HG03575 (cell line): ENCODE measurements at regions not wholly inside any gene's neighbourhood (a gene's known extent, or its start where the extent isn't known, plus 50 kb on each side); places are given as distances from the start of the nearest gene placed in this dataset.

Experiments used
- ATAC-seq: cut with Tn5 transposase; IDR thresholded peaks from one replicate; pipeline ENCODE4 v1.9.1; 2021; ENCODE audit not compliant: unreplicated experiment, insufficient number of reproducible peaks, low FRiP score; ENCODE audit errors: extremely low read depth

DNA sequence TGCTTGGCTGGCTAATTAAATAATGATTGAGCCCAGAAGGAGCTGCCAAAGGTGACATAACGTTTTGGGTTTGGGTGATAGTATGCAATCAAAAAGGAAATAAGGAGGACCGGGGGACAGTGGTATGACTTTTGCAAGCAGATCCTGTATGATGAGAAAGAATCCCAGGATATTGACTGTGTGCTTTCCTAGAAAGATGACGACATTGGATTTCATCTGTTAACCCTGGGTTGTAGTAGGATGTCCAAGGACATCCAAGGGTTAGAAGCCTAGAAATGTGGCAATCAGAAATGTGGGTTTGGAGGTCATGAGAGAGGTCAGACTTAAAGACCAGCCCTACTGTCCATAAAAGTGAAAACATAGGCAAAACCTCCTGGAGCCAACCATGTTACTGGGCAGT is 50.3 kb upstream of the HMHB1 start:
- ATAC-seq: no peak

DNA sequence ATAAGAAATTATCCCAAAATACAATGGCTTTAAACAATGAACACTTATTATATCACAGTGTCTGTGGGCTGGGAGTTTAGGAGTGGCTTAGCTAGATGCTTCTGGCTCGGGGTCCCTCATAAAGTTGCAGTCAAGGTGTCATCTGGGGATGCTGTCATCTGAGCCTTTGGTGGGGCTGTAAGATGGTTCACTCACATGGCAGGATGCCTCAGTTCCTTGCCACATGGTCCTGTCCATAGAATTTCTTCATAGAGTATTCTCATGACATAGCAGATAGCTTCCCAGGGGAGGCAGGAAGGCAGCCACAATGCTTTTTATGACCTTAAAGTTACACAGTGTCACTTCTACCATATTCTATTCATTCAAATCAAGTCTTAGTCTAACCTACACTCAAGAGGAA is 51.2 kb upstream of the HMHB1 start:
- no peak for ATAC-seq

DNA sequence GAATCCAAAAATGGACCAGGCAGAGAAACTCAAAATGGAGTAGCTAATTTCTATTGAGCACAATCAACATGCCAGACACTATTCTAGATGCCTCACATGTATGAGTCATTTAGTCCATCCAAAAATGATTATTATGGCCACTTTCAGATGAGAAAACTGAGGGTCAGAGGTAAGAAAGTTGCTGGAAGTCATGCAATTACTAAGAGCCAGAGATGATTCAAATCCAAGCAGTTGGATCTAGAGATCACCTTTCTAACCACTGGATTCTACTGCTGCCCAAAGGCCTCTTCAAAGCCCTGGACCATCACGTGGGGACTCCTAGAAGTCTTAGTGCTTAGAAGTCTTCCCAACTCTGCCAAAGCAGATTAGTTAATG is 51.8 kb upstream of the HMHB1 start:
- no peak for ATAC-seq

DNA sequence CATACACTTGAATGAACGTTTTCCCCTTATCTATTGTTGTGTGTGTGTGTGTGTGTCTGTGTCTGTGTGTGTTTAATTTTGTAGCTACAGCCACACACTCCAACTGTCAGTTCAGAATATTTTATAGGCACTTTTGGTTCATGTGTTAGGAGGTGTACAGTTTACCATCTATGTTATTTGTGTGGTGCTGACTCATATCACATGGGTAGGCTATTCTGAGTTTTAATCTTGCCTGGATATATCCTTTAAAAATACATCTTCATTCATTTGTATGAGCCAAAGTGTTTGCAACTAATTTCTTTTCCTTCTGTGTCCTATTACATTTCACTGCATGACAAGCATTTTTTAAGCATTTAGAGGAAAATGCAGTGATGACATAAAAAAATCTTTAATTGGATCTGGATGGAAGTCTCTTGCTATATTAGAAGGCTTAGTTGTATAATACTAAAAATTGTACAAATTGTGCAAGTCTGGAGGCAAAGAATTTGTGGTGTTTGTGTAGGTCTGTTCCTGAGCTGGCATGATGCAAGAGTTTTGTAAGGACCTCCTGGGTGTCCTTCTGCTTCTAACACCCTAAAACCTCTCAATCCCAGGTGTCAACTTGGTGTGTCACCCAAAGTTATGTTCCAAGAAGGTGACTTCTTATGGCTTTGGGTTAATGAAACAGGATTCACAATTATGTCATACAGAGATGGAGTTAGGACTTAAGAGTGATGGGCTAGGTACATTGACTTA is 52.4 kb upstream of the HMHB1 start:
- no peak for ATAC-seq

DNA sequence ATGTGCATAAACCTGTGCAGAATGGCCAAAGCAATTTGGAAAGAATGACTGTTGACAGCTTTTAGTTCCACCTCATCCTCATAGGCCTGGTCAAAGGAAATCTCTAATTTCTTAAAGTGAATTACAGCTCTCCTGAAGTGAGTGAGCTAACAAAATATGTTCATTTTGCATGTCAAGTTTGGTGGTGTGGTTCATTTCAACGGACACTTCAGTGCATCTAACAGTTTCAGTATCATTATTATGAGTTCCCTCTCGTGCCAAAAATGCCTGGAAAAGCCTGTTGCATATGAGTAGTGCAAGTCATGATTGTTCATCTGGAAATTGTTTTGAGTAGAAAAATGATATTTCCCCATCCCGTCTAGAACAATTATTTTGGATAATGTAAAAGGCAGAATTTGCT is 53.2 kb upstream of the HMHB1 start:
- no peak for ATAC-seq

DNA sequence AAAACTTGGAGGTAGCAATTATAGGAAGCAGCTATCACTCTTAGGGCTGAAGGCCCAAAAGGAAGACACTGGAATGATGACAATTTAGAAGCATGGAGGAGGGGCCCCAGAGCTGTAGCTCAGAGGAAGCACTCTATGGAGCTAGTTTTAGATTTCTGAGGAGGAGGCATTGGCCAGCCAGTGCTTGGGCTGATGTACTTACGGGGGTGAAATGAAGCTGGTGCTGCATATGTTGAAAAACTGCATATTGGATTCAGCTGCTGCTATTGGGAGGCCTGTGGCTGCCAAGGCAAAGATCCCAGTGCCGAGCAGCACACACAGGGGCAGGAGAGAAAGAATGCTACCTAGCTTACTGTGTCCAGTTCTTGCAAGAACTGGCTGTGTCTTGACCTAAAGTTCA is 53.9 kb upstream of the HMHB1 start:
- ATAC-seq: no peak

DNA sequence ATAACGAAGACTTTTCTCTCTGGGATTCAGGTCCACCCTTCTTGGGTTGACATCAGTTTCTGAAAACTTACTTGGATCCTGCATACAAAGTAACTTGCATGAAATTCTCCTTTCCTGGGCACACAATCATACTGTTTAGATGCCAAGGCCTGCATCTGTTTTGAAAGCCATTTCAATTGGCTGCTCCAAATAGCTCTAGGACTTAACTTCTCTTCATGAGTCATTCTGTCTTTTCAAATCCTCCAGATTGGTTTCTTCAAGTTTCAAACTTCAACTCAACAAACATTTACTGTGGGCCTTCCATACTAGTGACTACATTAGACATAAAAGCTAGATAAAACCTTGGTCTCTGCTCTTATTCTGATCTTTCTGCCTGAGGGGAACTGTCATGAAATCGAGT is 54.8 kb upstream of the HMHB1 start:
- no peak for ATAC-seq

DNA sequence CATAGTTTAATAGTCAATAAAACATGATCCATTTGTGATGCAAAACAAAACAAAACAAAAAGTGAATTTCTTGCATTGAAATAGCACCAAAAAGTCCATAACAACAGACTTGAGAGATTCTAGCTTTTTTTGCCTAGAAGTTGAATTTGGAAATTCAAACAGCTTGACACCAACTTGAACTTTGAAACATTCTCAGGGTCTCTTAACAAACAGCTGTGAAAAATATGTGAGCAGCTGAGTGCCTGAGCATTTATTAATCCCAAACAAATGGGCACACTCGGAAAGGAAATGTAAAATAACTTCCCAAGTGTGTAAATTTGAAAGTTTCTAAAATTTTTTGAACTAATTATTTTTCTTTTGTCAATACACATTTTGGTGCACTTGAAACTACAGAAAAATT is 56.0 kb upstream of the HMHB1 start:
- ATAC-seq: no peak

DNA sequence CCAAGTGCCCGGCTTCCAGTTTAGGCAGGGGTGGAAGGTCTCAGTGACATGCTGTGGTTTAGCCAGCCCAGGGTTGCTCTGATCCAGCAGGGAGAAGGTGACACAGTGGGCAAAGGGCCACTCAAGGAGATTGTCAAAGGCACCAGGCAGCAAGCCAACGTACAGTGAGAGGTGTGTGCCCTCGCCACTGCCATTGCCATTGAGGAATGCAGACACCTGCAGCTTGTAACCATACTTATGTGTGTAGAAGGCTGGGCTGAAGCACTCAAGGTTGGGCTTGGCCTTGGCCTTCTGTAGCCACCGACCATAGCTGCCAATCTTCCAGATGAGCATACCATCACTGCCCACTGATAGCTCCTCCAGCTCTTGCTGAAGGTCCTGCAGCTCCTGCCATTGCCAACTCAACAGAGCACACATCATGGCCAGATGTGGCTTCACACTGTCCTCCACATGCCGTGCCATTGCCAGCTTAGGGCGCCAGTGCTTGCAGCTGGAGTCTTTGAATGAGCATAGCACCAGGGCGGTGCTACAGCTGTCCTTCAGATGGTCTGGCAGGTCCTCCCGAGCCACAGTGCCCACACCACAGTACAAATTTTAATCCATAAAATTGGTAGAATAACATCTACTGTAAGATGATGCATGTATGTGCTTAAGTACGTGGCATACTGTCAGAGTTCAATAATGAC is 59.7 kb upstream of the HMHB1 start:
- ATAC-seq: no peak

DNA sequence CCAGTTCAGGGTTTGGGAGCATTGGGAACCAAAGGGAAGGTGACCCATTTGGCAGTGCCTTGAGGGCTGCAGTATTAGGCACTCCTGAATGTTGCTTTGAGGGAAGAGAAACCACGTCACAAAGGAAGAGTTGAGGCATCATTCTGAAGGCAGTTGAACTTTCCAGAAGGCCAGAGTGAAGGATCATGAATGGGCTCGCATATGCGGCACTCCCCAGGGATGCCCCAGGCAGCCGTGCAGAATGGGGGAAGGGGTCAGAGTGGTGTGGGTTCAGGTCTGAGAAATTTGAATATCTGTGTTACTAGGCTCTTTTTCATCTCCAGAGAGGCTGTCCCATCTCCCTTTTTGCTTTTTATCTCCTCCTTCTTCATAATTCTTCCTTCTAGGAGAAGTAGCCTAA is 60.6 kb upstream of the HMHB1 start:
- no peak for ATAC-seq

DNA sequence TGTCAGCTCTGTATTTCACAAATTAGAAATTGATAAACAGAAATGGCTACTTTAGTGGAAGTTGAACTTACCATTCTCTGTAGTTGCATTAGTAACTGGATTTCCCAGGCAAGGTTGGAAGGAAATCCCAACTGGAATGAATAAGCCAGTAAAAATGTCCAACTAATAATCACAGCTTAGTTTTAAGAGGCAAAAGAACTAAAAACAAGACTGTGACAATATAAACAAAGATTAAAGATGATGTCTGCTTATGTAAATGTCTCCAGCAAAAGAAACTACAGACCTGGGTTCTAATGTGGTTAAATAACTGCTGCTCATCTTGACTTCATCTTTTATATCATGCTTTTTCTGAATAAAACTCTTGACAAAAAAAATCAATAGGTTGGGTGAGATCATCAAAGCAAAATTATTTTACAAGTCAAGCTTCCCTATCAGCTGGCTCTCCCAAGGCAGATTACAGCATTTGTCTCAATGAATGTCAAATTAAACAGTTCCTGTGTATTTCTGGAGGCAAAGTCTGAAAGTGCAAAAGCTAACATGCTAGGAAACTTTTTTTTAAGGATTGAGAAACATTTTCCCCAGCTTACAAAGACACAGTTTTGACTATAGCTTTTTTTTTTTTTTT is 62.3 kb upstream of the HMHB1 start:
- ATAC-seq: no peak

DNA sequence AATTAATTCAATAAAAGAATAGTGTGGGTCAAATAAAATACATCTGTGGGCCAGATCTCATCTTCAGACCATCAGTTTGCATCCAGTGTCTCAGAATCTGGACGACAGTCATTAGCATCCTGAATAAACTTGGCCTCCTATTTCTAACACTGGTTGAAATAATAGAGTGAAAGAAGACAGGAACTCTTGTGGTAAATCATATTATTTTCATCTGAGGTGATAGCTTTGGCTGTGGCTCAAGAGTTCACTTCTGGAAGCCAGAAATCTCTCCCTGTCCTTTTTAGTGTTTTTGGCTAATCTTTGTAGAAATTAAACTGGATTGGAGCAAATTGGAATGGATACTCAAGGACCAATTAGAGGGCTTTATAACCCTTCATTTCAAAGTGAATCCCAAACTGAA is 63.4 kb upstream of the HMHB1 start:
- ATAC-seq: no peak

DNA sequence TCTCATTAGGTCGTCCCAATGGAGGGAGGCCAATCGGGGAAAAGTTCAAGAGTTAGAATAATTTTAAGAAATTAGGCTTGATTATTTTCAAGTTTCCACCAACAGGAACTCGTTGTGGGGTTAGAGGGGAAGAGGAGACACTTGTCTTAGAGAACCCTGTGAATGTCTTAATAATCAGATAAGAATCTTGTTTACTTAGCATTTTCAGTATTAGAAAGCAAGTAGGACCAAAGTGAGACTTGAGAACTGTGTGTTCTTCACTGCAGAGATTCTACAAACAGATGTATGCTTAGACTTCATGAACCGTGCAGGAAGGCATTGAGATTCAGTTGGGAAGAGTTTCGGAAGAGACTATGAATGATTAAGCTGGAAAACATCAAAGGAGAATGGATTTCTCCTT is 69.0 kb upstream of the HMHB1 start:
- ATAC-seq: no peak

DNA sequence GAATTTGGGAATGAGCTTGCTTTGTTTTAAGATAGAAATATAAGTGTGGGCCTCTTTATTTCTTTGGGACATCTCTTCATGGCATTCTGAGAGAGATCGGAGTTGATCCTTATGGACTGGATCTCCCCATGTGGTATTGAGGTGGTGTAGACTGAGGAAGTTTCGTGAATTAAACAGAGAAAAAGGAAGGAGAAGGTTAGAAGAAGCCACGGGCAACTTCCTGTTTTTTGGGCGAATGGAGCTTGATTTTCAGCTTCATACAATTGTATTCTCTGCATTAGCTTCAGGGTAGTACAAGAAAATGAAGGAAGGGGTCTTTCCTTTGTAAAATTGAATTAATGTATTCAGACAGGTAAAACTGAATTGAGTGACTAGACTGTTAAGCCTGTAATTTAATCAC is 70.5 kb upstream of the HMHB1 start:
- ATAC-seq: no peak

DNA sequence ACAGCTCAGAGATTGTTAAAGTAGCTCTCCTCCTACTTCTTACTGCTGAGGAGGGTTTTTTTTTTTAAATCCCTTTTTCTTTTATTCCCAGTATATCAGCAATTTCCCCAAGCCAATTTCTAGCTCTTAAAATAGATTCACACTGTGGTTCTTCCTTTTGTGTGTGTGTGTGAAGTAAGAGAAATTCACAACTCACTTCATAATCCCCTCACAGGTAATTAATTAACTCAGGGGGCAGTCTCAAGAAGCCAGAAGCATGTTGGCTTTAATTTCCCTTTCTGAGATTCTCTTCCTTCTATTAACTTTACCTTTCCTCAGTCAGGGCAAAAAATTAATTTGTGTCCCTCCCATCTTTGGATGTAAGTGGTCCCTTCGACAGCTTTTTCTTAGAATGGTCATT is 71.0 kb upstream of the HMHB1 start:
- ATAC-seq: no peak

DNA sequence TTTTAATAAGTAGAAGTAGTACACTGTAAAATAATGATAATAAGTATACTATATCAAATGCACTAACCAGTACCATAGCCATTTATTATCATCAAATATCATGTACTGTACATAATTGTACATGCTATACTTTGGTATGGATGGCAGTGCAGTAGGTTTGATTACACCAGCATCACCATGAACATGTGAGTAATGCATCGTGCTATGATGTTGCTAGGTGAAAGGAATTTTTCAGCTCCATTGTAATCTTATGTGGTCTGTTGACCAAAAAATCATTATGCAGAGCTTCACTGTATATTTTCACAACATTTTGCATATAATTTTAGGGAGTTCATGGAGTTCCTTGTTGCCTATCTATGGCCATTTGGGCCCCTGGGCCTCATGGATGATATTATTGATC is 72.2 kb upstream of the HMHB1 start:
- ATAC-seq: no peak

DNA sequence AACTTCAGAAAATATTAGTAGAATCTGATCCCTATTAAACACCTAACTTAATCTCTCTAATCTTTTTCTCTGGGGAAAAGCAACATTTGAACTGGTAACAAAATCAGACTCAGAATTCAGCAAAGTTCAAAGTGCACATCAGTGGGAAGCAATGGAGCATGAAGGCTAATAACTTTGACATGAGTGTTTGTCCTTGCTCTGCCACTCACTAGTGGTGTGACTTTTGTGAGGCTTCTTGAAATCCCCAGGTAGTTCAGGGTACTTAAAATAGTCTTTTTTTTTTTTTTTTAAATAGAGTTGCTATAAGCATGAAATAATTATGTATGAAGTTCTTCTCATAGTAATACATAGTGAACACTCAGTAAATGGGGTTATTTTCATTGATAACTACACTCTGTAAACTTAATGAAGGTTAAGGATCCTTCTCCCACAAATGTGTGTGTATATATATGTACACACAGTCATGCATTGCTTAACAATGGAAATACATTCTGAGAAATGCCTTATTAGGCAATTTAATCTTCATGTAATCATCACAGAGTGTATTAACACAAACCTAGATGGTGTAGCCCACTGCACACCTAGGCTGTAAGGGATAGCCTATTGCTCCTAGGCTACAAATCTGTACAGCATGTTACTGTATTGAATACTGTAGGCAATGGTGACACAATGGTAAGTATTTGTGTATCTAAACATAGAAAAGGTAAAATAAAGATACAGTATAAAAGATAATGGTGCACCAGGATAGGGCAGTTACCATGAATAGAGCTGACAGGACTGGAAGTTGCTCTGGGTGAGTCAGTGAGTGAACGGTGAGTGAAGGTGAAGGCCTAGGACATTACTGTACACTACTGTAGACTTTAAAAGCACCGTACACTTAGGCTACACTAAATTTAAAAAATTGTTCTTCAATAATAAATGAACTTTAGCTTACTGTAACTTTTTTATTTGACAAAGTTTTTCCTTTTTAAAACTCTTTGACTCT is 73.3 kb upstream of the HMHB1 start:
- ATAC-seq: no peak

DNA sequence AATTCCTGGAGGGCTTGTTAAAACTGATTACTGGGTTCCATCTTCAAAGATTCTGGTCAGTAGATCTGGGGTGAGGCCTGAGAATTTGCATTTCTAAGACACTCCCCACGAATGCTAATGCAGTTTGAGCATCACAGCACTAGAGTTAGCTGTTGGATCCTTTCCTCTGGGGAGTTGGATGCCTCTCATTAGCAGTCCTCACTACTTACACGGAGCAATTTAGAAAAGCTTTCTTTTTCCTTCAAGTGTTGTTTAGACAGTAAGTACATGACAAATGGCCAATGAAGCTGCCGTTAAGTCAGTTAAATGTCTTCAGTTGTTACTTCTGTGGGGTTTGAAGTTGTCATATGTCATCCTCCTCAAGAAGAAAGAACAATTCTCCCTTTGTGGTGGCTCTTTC is 74.9 kb upstream of the HMHB1 start:
- ATAC-seq: no peak

DNA sequence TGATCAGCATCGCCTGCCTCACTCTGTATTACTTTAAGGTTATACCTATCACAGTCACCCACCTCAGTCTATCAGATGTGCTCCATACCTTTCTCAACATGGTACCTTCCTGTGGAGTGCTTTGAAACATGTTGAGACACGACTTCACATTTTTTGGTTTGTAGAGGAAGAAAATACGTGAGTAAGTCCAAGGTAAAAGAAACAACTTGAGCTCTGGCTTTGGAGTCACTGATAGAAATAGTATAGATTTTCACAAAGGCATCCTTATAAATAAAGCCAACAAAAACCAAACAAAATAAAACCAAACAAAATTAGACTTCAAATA is 77.5 kb upstream of the HMHB1 start:
- no peak for ATAC-seq
